ENCODE measurements at regions not wholly inside any gene's neighbourhood (a gene's known extent, or its start where the extent isn't known, plus 50 kb on each side); places are given as distances from the start of the nearest gene placed in this dataset.
A peak's percentile ranks its signal among the peaks of the same experiment; 100 is the strongest.

DNA sequence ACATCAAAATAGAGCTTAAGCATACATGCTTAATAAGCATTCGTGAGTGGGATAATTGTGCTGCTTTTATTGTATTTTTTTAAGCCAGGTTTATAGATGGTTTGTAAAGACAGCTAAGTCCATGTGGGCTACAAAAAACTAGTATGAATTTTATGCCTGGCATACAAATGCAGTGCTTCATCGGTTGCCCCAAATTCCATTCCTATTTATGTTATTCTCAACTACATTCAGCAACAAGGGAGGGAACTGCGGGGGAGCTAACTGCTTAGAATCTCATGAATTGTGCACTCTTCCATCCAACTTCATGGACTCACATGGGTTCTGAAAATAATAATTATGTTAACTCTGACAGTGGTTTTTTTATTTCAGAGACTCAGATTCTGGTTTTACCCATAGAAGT, 199.2 kb downstream of the FAM170A start:
- no peak overlapping the region for H3K4me3 ChIP-seq

DNA sequence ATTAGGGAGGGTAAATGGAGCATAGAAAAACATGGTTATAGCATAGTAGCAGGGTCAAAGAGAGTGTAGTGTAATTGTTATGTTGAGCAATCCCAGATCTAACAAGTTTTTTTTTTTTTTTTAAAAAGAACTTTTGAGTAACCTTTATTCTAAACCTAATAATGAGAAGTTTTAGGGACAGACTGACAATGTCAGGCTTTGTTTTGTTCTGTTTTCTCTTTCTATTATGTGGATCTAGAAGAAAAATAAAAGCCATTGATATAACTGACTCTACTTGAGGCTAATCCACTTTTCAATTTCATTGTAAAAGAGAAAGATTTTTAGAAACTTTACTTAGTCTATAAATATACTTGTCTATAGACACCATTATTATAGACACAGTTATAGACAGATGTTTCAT, 200.0 kb downstream of the FAM170A start:
- Histone ChIP-seq H3K9me3 (no peaks in the 10 kb centered on the region), H3K36me3 (no peaks in the 10 kb centered on the region), H3K4me3 (no peak overlapping the region), H3K27me3 (no peaks in the 10 kb centered on the region), H3K4me1 (no peaks in the 10 kb centered on the region), H3K27ac (peak overlapping the region in 1 of 2 donors; percentile 8)
- intact Hi-C loops (cut with DNase I; ENCODE audit: low total_unique reads): no loop called here
- no peak for DNase-seq
- no peak for TF ChIP-seq CTCF (IDR thresholded peaks at IDR 0.05)
- no peak for TF ChIP-seq POLR2A (IDR thresholded peaks at IDR 0.05)

More for the DNA sequence above, 199.2 kb downstream of the FAM170A start:
- DNase-seq: no peak
- TF ChIP-seq CTCF (IDR thresholded peaks at IDR 0.05): no peak
- TF ChIP-seq POLR2A (IDR thresholded peaks at IDR 0.05): no peak
- Histone ChIP-seq H3K27ac (no peak overlapping the region), H3K4me1 (no peaks in the 10 kb centered on the region), H3K27me3 (no peaks in the 10 kb centered on the region), H3K9me3 (no peaks in the 10 kb centered on the region), H3K36me3 (no peaks in the 10 kb centered on the region)
- intact Hi-C loops (cut with DNase I; ENCODE audit: low total_unique reads): no loop called here

- intact Hi-C loops (cut with DNase I; ENCODE audit: low total_unique reads): no loop called here
- H3K4me3 ChIP-seq: no peak overlapping the region
- no peak for DNase-seq
- TF ChIP-seq CTCF (IDR thresholded peaks at IDR 0.05): no peak
- no peak for TF ChIP-seq POLR2A (IDR thresholded peaks at IDR 0.05)
- H3K27ac ChIP-seq: no peak overlapping the region
- no peaks in the 10 kb centered on the region for H3K4me1 ChIP-seq
- H3K27me3 ChIP-seq: no peaks in the 10 kb centered on the region
- H3K9me3 ChIP-seq: no peaks in the 10 kb centered on the region
- no peaks in the 10 kb centered on the region for H3K36me3 ChIP-seq
Observed at GRCh38 chr5:119833176-119833575, 203.8 kb downstream of the FAM170A start.

DNA sequence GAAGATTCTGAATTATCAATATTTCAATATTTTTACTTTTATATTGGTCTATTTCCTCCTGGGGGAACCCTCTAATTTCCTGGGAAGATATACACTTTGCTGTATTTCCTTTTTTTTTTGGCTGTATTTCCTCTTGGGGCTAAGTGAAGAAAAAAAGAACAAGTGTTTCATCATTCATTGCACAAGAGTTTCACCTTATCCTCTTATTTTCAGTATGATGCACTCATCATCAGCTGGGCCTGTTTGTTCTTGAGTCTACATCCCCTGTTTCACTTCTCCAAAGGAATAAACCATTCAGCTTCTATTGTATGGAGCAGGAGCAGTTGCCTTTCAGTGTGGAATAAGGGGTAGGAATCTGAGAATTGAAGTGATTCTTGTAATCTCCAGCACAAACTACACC, 210.8 kb downstream of the FAM170A start:
- Histone ChIP-seq H3K4me3 (no peak overlapping the region), H3K27ac (no peak overlapping the region), H3K9me3 (no peaks in the 10 kb centered on the region), H3K36me3 (no peaks in the 10 kb centered on the region), H3K27me3 (no peaks in the 10 kb centered on the region), H3K4me1 (no peaks in the 10 kb centered on the region)
- DNase-seq: no peak
- TF ChIP-seq POLR2A (IDR thresholded peaks at IDR 0.05): no peak
- no peak for TF ChIP-seq CTCF (IDR thresholded peaks at IDR 0.05)
- intact Hi-C loops (cut with DNase I; ENCODE audit: low total_unique reads): no loop called here

GRCh38 chr5:119852140-119852539, 222.8 kb downstream of the FAM170A start:
- TF ChIP-seq CTCF (IDR thresholded peaks at IDR 0.05) (no peak), POLR2A (IDR thresholded peaks at IDR 0.05) (no peak)
- H3K4me1 ChIP-seq: no peaks in the 10 kb centered on the region
- H3K27ac ChIP-seq: no peak overlapping the region
- H3K4me3 ChIP-seq: no peak overlapping the region
- intact Hi-C loops (cut with DNase I; ENCODE audit: low total_unique reads): no loop called here
- H3K9me3 ChIP-seq: no peaks in the 10 kb centered on the region
- no peaks in the 10 kb centered on the region for H3K27me3 ChIP-seq
- DNase-seq: no peak
- H3K36me3 ChIP-seq: no peaks in the 10 kb centered on the region

All from uterus (tissue), 3 donors.